ENCODE measurements at regions not wholly inside any gene's neighbourhood (a gene's known extent, or its start where the extent isn't known, plus 50 kb on each side); places are given as distances from the start of the nearest gene placed in this dataset.

GRCh38 chr1:96580920-96581319 lies 140.7 kb upstream of the PTBP2 start:
- TF ChIP-seq EZH2 (IDR thresholded peaks at IDR 0.05) (no peak), POLR2AphosphoS5 (IDR thresholded peaks at IDR 0.05; ENCODE audit: borderline replicate concordance, low read depth, low read length) (no peak)

Measured in SK-N-MC (cell line).